ENCODE measurements at regions not wholly inside any gene's neighbourhood (a gene's known extent, or its start where the extent isn't known, plus 50 kb on each side); places are given as distances from the start of the nearest gene placed in this dataset.

GRCh38 chr10:47141349-47141748 is 158.6 kb upstream of the GDF10 start:
- TF ChIP-seq, protein P1, sequence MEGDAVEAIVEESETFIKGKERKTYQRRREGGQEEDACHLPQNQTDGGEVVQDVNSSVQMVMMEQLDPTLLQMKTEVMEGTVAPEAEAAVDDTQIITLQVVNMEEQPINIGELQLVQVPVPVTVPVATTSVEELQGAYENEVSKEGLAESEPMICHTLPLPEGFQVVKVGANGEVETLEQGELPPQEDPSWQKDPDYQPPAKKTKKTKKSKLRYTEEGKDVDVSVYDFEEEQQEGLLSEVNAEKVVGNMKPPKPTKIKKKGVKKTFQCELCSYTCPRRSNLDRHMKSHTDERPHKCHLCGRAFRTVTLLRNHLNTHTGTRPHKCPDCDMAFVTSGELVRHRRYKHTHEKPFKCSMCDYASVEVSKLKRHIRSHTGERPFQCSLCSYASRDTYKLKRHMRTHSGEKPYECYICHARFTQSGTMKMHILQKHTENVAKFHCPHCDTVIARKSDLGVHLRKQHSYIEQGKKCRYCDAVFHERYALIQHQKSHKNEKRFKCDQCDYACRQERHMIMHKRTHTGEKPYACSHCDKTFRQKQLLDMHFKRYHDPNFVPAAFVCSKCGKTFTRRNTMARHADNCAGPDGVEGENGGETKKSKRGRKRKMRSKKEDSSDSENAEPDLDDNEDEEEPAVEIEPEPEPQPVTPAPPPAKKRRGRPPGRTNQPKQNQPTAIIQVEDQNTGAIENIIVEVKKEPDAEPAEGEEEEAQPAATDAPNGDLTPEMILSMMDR (IDR thresholded peaks at IDR 0.05): no peak
- no peak for TF ChIP-seq POLR2A (IDR thresholded peaks at IDR 0.05)

Data from thyroid gland (tissue), 4 donors.